ENCODE measurements at regions not wholly inside any gene's neighbourhood (a gene's known extent, or its start where the extent isn't known, plus 50 kb on each side); places are given as distances from the start of the nearest gene placed in this dataset.

DNA sequence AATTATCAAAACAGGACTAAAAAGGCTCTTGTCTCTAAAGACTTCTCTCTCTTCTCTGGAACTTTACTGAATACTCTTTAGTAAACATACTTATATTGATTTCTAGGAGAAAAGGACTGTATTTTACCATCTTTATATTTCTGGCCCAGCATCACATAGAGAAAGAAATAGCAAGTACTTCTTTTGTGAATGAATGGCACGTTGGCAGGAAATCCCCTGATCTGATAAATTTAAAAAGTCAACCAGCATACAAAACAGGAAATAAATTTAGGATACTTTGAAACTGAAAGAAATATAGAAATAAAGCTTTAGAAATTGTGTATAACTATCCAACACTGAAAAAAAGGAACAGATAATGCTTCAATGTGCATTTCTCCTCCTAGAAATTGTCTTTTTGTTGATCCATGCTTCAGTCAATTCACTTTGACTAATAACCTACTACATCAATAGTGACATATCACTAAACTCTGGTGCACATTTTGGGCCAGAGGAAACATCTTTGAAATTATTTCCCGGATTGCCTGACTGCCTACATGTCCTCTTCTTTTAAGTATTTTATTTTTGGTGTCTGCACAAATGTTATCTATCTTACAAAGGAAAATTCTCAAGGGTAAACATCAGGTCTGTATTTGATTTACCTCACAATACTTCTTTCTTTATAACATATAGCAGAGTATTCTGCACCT lies 183.5 kb upstream of the FSTL5 start:
- Histone ChIP-seq H3K9me3 (ENCODE audit: insufficient read depth, low read depth, low read length) (no peaks in the 10 kb centered on the region), H2AFZ (ENCODE audit: low read length) (no peak overlapping the region), H3K4me2 (ENCODE audit: low read depth, low read length, poor library complexity, severe bottlenecking) (peak overlapping the region; percentile 34), H3K4me3 (ENCODE audit: low read length, poor library complexity, severe bottlenecking) (no peak overlapping the region), H4K20me1 (ENCODE audit: insufficient read depth, low read length, poor library complexity, severe bottlenecking) (no peaks in the 10 kb centered on the region), H3K36me3 (ENCODE audit: insufficient read depth, low read length) (no peaks in the 10 kb centered on the region), H3K9me2 (replicated peaks; ENCODE audit: low read depth, low read length) (no peaks in the 10 kb centered on the region), H3K27me3 (ENCODE audit: insufficient read depth, low read length, poor library complexity, severe bottlenecking) (no peaks in the 10 kb centered on the region), H3K4me1 (ENCODE audit: insufficient read depth, low read length, poor library complexity, severe bottlenecking) (peaks cover 4% of the 10 kb centered on the region), H3K9ac (ENCODE audit: low read depth, low read length, poor library complexity, severe bottlenecking) (no peak overlapping the region), H3K79me2 (ENCODE audit: insufficient read depth, low read length) (no peaks in the 10 kb centered on the region), H3F3A (ENCODE audit: low read depth) (no peaks in the 10 kb centered on the region)
- TF ChIP-seq EZH2phosphoT487 (IDR thresholded peaks at IDR 0.05; ENCODE audit: borderline replicate concordance), result no peak
- TF ChIP-seq, protein P1, sequence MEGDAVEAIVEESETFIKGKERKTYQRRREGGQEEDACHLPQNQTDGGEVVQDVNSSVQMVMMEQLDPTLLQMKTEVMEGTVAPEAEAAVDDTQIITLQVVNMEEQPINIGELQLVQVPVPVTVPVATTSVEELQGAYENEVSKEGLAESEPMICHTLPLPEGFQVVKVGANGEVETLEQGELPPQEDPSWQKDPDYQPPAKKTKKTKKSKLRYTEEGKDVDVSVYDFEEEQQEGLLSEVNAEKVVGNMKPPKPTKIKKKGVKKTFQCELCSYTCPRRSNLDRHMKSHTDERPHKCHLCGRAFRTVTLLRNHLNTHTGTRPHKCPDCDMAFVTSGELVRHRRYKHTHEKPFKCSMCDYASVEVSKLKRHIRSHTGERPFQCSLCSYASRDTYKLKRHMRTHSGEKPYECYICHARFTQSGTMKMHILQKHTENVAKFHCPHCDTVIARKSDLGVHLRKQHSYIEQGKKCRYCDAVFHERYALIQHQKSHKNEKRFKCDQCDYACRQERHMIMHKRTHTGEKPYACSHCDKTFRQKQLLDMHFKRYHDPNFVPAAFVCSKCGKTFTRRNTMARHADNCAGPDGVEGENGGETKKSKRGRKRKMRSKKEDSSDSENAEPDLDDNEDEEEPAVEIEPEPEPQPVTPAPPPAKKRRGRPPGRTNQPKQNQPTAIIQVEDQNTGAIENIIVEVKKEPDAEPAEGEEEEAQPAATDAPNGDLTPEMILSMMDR (conservative IDR thresholded peaks at IDR 0.05; ENCODE audit: low read length), result no peak

DNA sequence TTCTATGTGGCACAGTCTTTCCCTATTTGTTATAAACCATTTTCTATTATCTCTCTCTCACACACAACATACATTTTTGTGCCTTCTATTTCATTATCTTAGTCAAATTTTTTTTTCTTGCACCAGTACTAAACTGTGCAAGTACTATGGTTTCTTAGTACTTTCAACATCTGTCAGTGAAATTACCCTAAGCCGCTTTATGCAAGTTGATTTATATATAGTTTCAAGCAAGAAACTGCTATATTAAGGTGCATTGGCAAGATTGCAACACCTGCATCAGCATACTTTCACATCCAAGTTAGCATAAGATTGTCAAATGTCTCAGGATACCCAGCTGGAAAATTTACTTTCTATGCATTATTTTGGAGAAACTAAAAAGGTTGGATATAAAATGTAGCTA lies 180.2 kb upstream of the FSTL5 start:
- Histone ChIP-seq H3K36me3 (ENCODE audit: insufficient read depth, low read length) (no peaks in the 10 kb centered on the region), H3K79me2 (ENCODE audit: insufficient read depth, low read length) (no peaks in the 10 kb centered on the region), H3F3A (ENCODE audit: low read depth) (no peaks in the 10 kb centered on the region), H3K4me1 (ENCODE audit: insufficient read depth, low read length, poor library complexity, severe bottlenecking) (peaks cover 4% of the 10 kb centered on the region), H3K4me3 (ENCODE audit: low read length, poor library complexity, severe bottlenecking) (no peak overlapping the region), H3K27me3 (ENCODE audit: insufficient read depth, low read length, poor library complexity, severe bottlenecking) (no peaks in the 10 kb centered on the region), H4K20me1 (ENCODE audit: insufficient read depth, low read length, poor library complexity, severe bottlenecking) (no peaks in the 10 kb centered on the region), H2AFZ (ENCODE audit: low read length) (no peak overlapping the region), H3K9me3 (ENCODE audit: insufficient read depth, low read depth, low read length) (no peaks in the 10 kb centered on the region), H3K9me2 (replicated peaks; ENCODE audit: low read depth, low read length) (no peaks in the 10 kb centered on the region), H3K9ac (ENCODE audit: low read depth, low read length, poor library complexity, severe bottlenecking) (no peak overlapping the region), H3K4me2 (ENCODE audit: low read depth, low read length, poor library complexity, severe bottlenecking) (no peak overlapping the region)
- TF ChIP-seq EZH2phosphoT487 (IDR thresholded peaks at IDR 0.05; ENCODE audit: borderline replicate concordance), result no peak
- TF ChIP-seq, protein P1 (conservative IDR thresholded peaks at IDR 0.05; ENCODE audit: low read length), result no peak

DNA sequence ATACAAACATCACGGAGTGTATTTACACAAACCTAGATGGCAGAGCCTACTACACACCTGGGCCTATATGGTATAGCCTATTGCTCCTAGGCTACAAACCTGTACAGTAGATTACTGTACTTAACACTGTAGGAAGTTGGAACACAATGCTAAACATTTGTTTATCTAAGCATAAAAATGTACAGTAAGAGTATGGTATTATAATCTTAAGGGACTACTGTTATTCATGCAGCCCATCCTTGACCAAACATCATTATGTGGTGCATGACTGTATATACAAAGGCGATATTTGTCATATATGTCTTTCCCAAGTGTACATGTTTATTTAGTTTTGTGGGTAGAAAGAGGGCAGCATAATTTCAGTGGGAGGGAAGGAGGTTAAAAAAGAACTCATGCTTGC lies 177.7 kb upstream of the FSTL5 start:
- no peaks in the 10 kb centered on the region for H3K9me2 ChIP-seq (replicated peaks; ENCODE audit: low read depth, low read length)
- no peaks in the 10 kb centered on the region for H3F3A ChIP-seq (ENCODE audit: low read depth)
- no peaks in the 10 kb centered on the region for H3K27me3 ChIP-seq (ENCODE audit: insufficient read depth, low read length, poor library complexity, severe bottlenecking)
- H3K79me2 ChIP-seq (ENCODE audit: insufficient read depth, low read length), result no peaks in the 10 kb centered on the region
- TF ChIP-seq EZH2phosphoT487 (IDR thresholded peaks at IDR 0.05; ENCODE audit: borderline replicate concordance), result no peak
- TF ChIP-seq, protein P1 (conservative IDR thresholded peaks at IDR 0.05; ENCODE audit: low read length), result no peak
- no peak overlapping the region for H3K4me2 ChIP-seq (ENCODE audit: low read depth, low read length, poor library complexity, severe bottlenecking)
- H3K9ac ChIP-seq (ENCODE audit: low read depth, low read length, poor library complexity, severe bottlenecking), result no peak overlapping the region
- no peaks in the 10 kb centered on the region for H3K9me3 ChIP-seq (ENCODE audit: insufficient read depth, low read depth, low read length)
- no peaks in the 10 kb centered on the region for H4K20me1 ChIP-seq (ENCODE audit: insufficient read depth, low read length, poor library complexity, severe bottlenecking)
- H2AFZ ChIP-seq (ENCODE audit: low read length), result no peak overlapping the region
- no peak overlapping the region for H3K4me3 ChIP-seq (ENCODE audit: low read length, poor library complexity, severe bottlenecking)
- no peaks in the 10 kb centered on the region for H3K36me3 ChIP-seq (ENCODE audit: insufficient read depth, low read length)
- no peaks in the 10 kb centered on the region for H3K4me1 ChIP-seq (ENCODE audit: insufficient read depth, low read length, poor library complexity, severe bottlenecking)

Measured in Loucy (cell line).